ENCODE measurements at regions not wholly inside any gene's neighbourhood (a gene's known extent, or its start where the extent isn't known, plus 50 kb on each side); places are given as distances from the start of the nearest gene placed in this dataset.
"Not testable (repeated sequence)": the region's sequence is repeated elsewhere in the genome, so short reads cannot be mapped to it uniquely, and the experiment has no call there.

- no peak for DNase-seq
These were observed 177.0 kb upstream of the KAZN start for GRCh38 chr1:14421295-14421976.

- DNase-seq: no peak
These were observed 176.4 kb upstream of the KAZN start for GRCh38 chr1:14421977-14422609.

GRCh38 chr1:14424325-14425002 is 174.0 kb upstream of the KAZN start:
- no peak for DNase-seq

- no peak for DNase-seq
These were observed 171.6 kb upstream of the KAZN start for GRCh38 chr1:14426854-14427253.

GRCh38 chr1:14429577-14429976 is 168.9 kb upstream of the KAZN start:
- DNase-seq: no peak

- not testable (repeated sequence) for DNase-seq
These were observed 165.8 kb upstream of the KAZN start for GRCh38 chr1:14432728-14433127.

- DNase-seq: no peak
These were observed 163.0 kb upstream of the KAZN start for GRCh38 chr1:14435368-14436023.

- no peak for DNase-seq
These were observed 161.0 kb upstream of the KAZN start for GRCh38 chr1:14437417-14437918.

GRCh38 chr1:14438127-14438769 is 160.2 kb upstream of the KAZN start:
- DNase-seq: no peak

- DNase-seq: no peak
These were observed 159.5 kb upstream of the KAZN start for GRCh38 chr1:14439015-14439414.

- DNase-seq: no peak
These were observed 158.3 kb upstream of the KAZN start for GRCh38 chr1:14440166-14440565.

GRCh38 chr1:14440731-14441130 is 157.8 kb upstream of the KAZN start:
- DNase-seq: no peak

GRCh38 chr1:14441302-14441741 is 157.2 kb upstream of the KAZN start:
- DNase-seq: no peak

GRCh38 chr1:14442669-14443068 is 155.8 kb upstream of the KAZN start:
- no peak for DNase-seq

- no peak for DNase-seq
These were observed 155.2 kb upstream of the KAZN start for GRCh38 chr1:14443164-14443787.

GRCh38 chr1:14451217-14451616 is 147.3 kb upstream of the KAZN start:
- DNase-seq: no peak

GRCh38 chr1:14452551-14452950 is 145.9 kb upstream of the KAZN start:
- no peak for DNase-seq

GRCh38 chr1:14460173-14460572 is 138.3 kb upstream of the KAZN start:
- no peak for DNase-seq

GRCh38 chr1:14462851-14463250 is 135.6 kb upstream of the KAZN start:
- DNase-seq: no peak

- DNase-seq: no peak
These were observed 132.5 kb upstream of the KAZN start for GRCh38 chr1:14466006-14466405.

- no peak for DNase-seq
These were observed 131.4 kb upstream of the KAZN start for GRCh38 chr1:14467112-14467511.

- DNase-seq: no peak
These were observed 129.7 kb upstream of the KAZN start for GRCh38 chr1:14468751-14469150.
